Muscle of leg (tissue), 3 donors: ENCODE measurements at regions not wholly inside any gene's neighbourhood (a gene's known extent, or its start where the extent isn't known, plus 50 kb on each side); places are given as distances from the start of the nearest gene placed in this dataset.
A peak's percentile ranks its signal among the peaks of the same experiment; 100 is the strongest.
"Not testable (repeated sequence)": the region's sequence is repeated elsewhere in the genome, so short reads cannot be mapped to it uniquely, and the experiment has no call there.

Experiments
- DNase-seq: peaks from one replicate; pipeline ENCODE4 v3.0.0; 2013
- H3K27ac ChIP-seq: one replicate; pipeline ENCODE4 v1.5.1; 2013; ENCODE audit warnings: mild to moderate bottlenecking, low read length, control low read depth
- H3K27me3 ChIP-seq: one replicate; pipeline ENCODE4 v1.6.1; 2013; ENCODE audit warnings: low read length; ENCODE audit not compliant: control insufficient read depth, insufficient read depth
- H3K36me3 ChIP-seq: one replicate; pipeline ENCODE4 v1.6.1; 2013; ENCODE audit warnings: low read length; ENCODE audit not compliant: control insufficient read depth, insufficient read depth
- H3K4me1 ChIP-seq: one replicate; pipeline ENCODE4 v1.6.1; 2013; ENCODE audit warnings: low read length; ENCODE audit not compliant: control insufficient read depth, insufficient read depth
- H3K4me3 ChIP-seq: one replicate; pipeline ENCODE4 v1.5.1; 2013; ENCODE audit warnings: low read length, control low read depth
- H3K9me3 ChIP-seq: replicated peaks from 2 replicates; pipeline ENCODE4 v1.6.1; 2013; ENCODE audit warnings: low read depth, low read length; ENCODE audit not compliant: control insufficient read depth
- WGBS: methylation state at CpG from one replicate; pipeline ENCODE4 v1.1.5; 2013; ENCODE audit warnings: missing lambda C conversion rate; ENCODE audit not compliant: insufficient coverage; 5-methylcytosine and 5-hydroxymethylcytosine counted together

- H3K27ac ChIP-seq, H3K27me3 ChIP-seq, H3K36me3 ChIP-seq, H3K4me1 ChIP-seq, H3K4me3 ChIP-seq, H3K9me3 ChIP-seq, DNase-seq: not testable (repeated sequence)
Observed at GRCh38 chr10:42227859-42228258, 410.5 kb downstream of the ZNF33B start.

GRCh38 chr10:42193588-42193987, 444.8 kb downstream of the ZNF33B start:
- H3K4me3 ChIP-seq, H3K27ac ChIP-seq, H3K36me3 ChIP-seq, H3K9me3 ChIP-seq, H3K27me3 ChIP-seq, DNase-seq, H3K4me1 ChIP-seq: not testable (repeated sequence)
- 82% methylated on average over 2 of the region's 3 CpGs for WGBS

GRCh38 chr10:42192450-42192849, 445.9 kb downstream of the ZNF33B start:
- no CpG with 5 or more reads among the region's 4 CpGs for WGBS
- not testable (repeated sequence) for H3K27ac ChIP-seq, H3K36me3 ChIP-seq, H3K9me3 ChIP-seq, H3K27me3 ChIP-seq, DNase-seq, H3K4me3 ChIP-seq, H3K4me1 ChIP-seq

GRCh38 chr10:42187501-42188195, 450.7 kb downstream of the ZNF33B start:
- H3K4me3 ChIP-seq, H3K4me1 ChIP-seq, H3K27ac ChIP-seq, H3K9me3 ChIP-seq, H3K27me3 ChIP-seq, DNase-seq, H3K36me3 ChIP-seq: not testable (repeated sequence)
- WGBS, result no CpG with 5 or more reads among the region's 6 CpGs

GRCh38 chr10:42177793-42178689, 460.3 kb downstream of the ZNF33B start:
- peaks cover 11% of the 10 kb centered on the region for H3K27me3 ChIP-seq
- 23% methylated on average over 8 of the region's 30 CpGs for WGBS
- H3K4me3 ChIP-seq, H3K27ac ChIP-seq, H3K36me3 ChIP-seq, H3K9me3 ChIP-seq, H3K4me1 ChIP-seq: not testable (repeated sequence)
- DNase-seq, result peak; percentile 22

- Histone ChIP-seq H3K27me3 (peaks cover 11% of the 10 kb centered on the region), H3K27ac (no peak overlapping the region), H3K9me3 (no peaks in the 10 kb centered on the region), H3K4me3 (no peak overlapping the region), H3K4me1 (no peaks in the 10 kb centered on the region), H3K36me3 (no peaks in the 10 kb centered on the region)
- peak; percentile 0 for DNase-seq
- WGBS, result 13% methylated on average over 60 of the region's 93 CpGs
Observed at GRCh38 chr10:42177077-42177792, 461.1 kb downstream of the ZNF33B start.

GRCh38 chr10:42150428-42151061, 487.8 kb downstream of the ZNF33B start:
- Histone ChIP-seq H3K9me3 (peaks cover 27% of the 10 kb centered on the region), H3K36me3 (no peaks in the 10 kb centered on the region), H3K4me3 (no peak overlapping the region), H3K4me1 (no peaks in the 10 kb centered on the region), H3K27ac (no peak overlapping the region), H3K27me3 (peaks cover 3% of the 10 kb centered on the region)
- no peak for DNase-seq
- 60% methylated on average over 53 of the region's 59 CpGs for WGBS

GRCh38 chr10:42149722-42150427, 488.5 kb downstream of the ZNF33B start:
- H3K9me3 ChIP-seq, result peaks cover 27% of the 10 kb centered on the region
- no peak overlapping the region for H3K4me3 ChIP-seq
- no peak overlapping the region for H3K27ac ChIP-seq
- H3K4me1 ChIP-seq, result no peaks in the 10 kb centered on the region
- WGBS, result 68% methylated on average over 78 of the region's 78 CpGs
- H3K27me3 ChIP-seq, result peaks cover 3% of the 10 kb centered on the region
- no peaks in the 10 kb centered on the region for H3K36me3 ChIP-seq
- no peak for DNase-seq

GRCh38 chr10:42149027-42149700, 489.2 kb downstream of the ZNF33B start:
- no peaks in the 10 kb centered on the region for H3K4me1 ChIP-seq
- DNase-seq, result no peak
- H3K27me3 ChIP-seq, result peaks cover 3% of the 10 kb centered on the region
- peaks cover 27% of the 10 kb centered on the region for H3K9me3 ChIP-seq
- no peak overlapping the region for H3K4me3 ChIP-seq
- H3K27ac ChIP-seq, result no peak overlapping the region
- WGBS, result 67% methylated on average over 38 of the region's 42 CpGs
- H3K36me3 ChIP-seq, result no peaks in the 10 kb centered on the region
